Endodermal cell (in vitro differentiated cells): ENCODE measurements at regions not wholly inside any gene's neighbourhood (a gene's known extent, or its start where the extent isn't known, plus 50 kb on each side); places are given as distances from the start of the nearest gene placed in this dataset.

ENCODE experiments used
- DNase-seq: peaks from one replicate; pipeline ENCODE4 v3.0.0-alpha.2; 2017
- H3K27ac ChIP-seq: 2 replicates; pipeline ENCODE4 v1.5.1; 2013; ENCODE audit warnings: mild to moderate bottlenecking, low read depth, low read length, moderate library complexity
- H3K27me3 ChIP-seq: 2 replicates; pipeline ENCODE4 v1.6.1; 2013; ENCODE audit warnings: mild to moderate bottlenecking, low read length, moderate library complexity; ENCODE audit not compliant: insufficient read depth, control insufficient read depth, poor library complexity, severe bottlenecking
- H3K36me3 ChIP-seq: 2 replicates; pipeline ENCODE4 v1.7.0; 2013; ENCODE audit warnings: mild to moderate bottlenecking, low read length, moderate library complexity; ENCODE audit not compliant: control insufficient read depth, insufficient read depth
- H3K4me1 ChIP-seq: one replicate; pipeline ENCODE4 v1.7.0; 2013; ENCODE audit warnings: low read length; ENCODE audit not compliant: control insufficient read depth, insufficient read depth
- H3K4me3 ChIP-seq: 2 replicates; pipeline ENCODE4 v1.5.1; 2013; ENCODE audit warnings: mild to moderate bottlenecking, low read length, moderate library complexity
- H3K9ac ChIP-seq: 2 replicates; pipeline ENCODE4 v1.6.1; 2013; ENCODE audit warnings: mild to moderate bottlenecking, low read length, moderate library complexity; ENCODE audit not compliant: poor library complexity, severe bottlenecking; ENCODE audit errors: extremely low read depth
- H3K9me3 ChIP-seq: 2 replicates; pipeline ENCODE4 v1.6.1; 2013; ENCODE audit warnings: mild to moderate bottlenecking, low read length, moderate library complexity; ENCODE audit not compliant: control insufficient read depth
- H3K27ac Mint-ChIP-seq: 2 replicates; pipeline ENCODE4 v1.8.0; 2020; ENCODE audit warnings: mixed read lengths
- H3K27me3 Mint-ChIP-seq: 2 replicates; pipeline ENCODE4 v1.8.0; 2021; ENCODE audit warnings: mild to moderate bottlenecking, mixed read lengths; ENCODE audit not compliant: insufficient read depth
- H3K36me3 Mint-ChIP-seq: 2 replicates; pipeline ENCODE4 v1.8.0; 2020; ENCODE audit warnings: low read depth, mixed read lengths
- H3K4me1 Mint-ChIP-seq: 2 replicates; pipeline ENCODE4 v1.8.0; 2020; ENCODE audit warnings: mixed read lengths
- H3K4me3 Mint-ChIP-seq: 2 replicates; pipeline ENCODE4 v1.8.0; 2020; ENCODE audit warnings: mild to moderate bottlenecking, moderate library complexity, mixed read lengths
- H3K9me3 Mint-ChIP-seq: 2 replicates; pipeline ENCODE4 v1.8.0; 2020; ENCODE audit warnings: mild to moderate bottlenecking, mixed read lengths
- WGBS, 2 experiments: methylation state at CpG; one replicate each; pipeline versions ENCODE4 v1.1.5 to v1.1.7; 2013; ENCODE audit warnings: missing lambda C conversion rate in 2 of 2, mixed read lengths in 1 of 2; ENCODE audit not compliant: insufficient coverage in 1 of 2, insufficient read length in 1 of 2; 5-methylcytosine and 5-hydroxymethylcytosine counted together
- TF ChIP-seq, protein P1 (sequence below): fragments of 200-600 bp; sonication (generic); conservative IDR thresholded peaks from 2 replicates; pipeline ENCODE4 v1.5.0; 2021; ENCODE audit warnings: antibody characterized with exemption, mild to moderate bottlenecking

- TF ChIP-seq, protein P1, sequence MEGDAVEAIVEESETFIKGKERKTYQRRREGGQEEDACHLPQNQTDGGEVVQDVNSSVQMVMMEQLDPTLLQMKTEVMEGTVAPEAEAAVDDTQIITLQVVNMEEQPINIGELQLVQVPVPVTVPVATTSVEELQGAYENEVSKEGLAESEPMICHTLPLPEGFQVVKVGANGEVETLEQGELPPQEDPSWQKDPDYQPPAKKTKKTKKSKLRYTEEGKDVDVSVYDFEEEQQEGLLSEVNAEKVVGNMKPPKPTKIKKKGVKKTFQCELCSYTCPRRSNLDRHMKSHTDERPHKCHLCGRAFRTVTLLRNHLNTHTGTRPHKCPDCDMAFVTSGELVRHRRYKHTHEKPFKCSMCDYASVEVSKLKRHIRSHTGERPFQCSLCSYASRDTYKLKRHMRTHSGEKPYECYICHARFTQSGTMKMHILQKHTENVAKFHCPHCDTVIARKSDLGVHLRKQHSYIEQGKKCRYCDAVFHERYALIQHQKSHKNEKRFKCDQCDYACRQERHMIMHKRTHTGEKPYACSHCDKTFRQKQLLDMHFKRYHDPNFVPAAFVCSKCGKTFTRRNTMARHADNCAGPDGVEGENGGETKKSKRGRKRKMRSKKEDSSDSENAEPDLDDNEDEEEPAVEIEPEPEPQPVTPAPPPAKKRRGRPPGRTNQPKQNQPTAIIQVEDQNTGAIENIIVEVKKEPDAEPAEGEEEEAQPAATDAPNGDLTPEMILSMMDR: no peak
- H3K27ac ChIP-seq: no peak overlapping the region
- no peaks in the 10 kb centered on the region for H3K9me3 ChIP-seq
- no peak overlapping the region for H3K27ac Mint-ChIP-seq
- no peaks in the 10 kb centered on the region for H3K4me1 ChIP-seq
- H3K4me3 Mint-ChIP-seq: no peak overlapping the region
- no peaks in the 10 kb centered on the region for H3K27me3 ChIP-seq
- no peaks in the 10 kb centered on the region for H3K4me1 Mint-ChIP-seq
- no peaks in the 10 kb centered on the region for H3K36me3 Mint-ChIP-seq
- WGBS, 2 experiments: 100% methylated on average over 1 to 3 of the region's 3 CpGs
- no peak for DNase-seq
- no peak overlapping the region for H3K4me3 ChIP-seq
- no peaks in the 10 kb centered on the region for H3K27me3 Mint-ChIP-seq
- no peak overlapping the region for H3K9ac ChIP-seq
- no peaks in the 10 kb centered on the region for H3K36me3 ChIP-seq
- H3K9me3 Mint-ChIP-seq: no peaks in the 10 kb centered on the region
Measured at GRCh38 chr13:61850794-61851193, 435.1 kb upstream of the PCDH20 start.

DNA sequence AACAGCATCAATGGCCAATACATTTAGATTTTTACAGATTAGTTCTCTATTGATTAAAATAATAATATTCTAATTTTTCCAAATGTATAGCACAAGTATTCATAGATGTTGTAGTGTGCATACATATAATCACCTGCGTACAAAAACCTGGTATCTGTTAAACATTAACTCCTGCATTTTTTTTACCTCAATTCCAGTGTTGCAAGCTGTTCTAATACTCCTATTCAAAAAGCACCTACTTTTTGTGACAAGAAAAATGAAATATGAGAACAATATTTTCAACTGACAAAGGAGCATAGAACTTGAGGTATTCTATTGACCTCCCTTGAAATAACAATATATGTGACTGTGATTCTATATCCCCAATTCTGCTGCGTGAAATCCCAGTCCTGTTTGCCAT is 422.9 kb upstream of the PCDH20 start:
- H3K9me3 Mint-ChIP-seq: no peaks in the 10 kb centered on the region
- DNase-seq: no peak

DNA sequence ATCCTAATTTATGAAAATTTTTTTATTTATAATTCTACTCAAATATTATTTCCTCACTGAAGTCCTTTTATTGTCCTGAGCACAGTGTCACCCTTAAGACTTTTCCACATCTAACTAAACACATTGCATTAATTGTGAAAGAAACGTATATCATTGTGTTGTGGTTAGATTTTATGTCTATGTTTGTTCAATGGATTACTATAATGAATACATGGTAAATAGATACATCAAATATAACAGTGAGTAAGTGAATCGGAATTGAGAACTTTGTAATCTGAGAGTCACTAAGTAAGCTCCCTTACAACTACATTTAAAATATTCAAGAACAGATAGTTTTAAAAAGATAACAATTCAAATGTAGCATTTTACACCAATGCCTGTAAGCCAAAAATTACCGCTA is 417.6 kb upstream of the PCDH20 start:
- Mint-ChIP-seq H3K27me3 (no peaks in the 10 kb centered on the region), H3K4me1 (no peaks in the 10 kb centered on the region), H3K9me3 (no peaks in the 10 kb centered on the region), H3K4me3 (no peak overlapping the region), H3K27ac (no peak overlapping the region), H3K36me3 (no peaks in the 10 kb centered on the region)
- Histone ChIP-seq H3K36me3 (no peaks in the 10 kb centered on the region), H3K9me3 (no peaks in the 10 kb centered on the region), H3K9ac (no peak overlapping the region), H3K4me3 (no peak overlapping the region), H3K4me1 (no peaks in the 10 kb centered on the region), H3K27ac (no peak overlapping the region), H3K27me3 (no peaks in the 10 kb centered on the region)
- TF ChIP-seq, protein P1: no peak
- 90 to 100% methylated on average over 1 of the region's 3 CpGs for WGBS, 2 experiments
- DNase-seq: no peak

More for the DNA sequence above, 422.9 kb upstream of the PCDH20 start:
- Histone ChIP-seq H3K9me3 (no peaks in the 10 kb centered on the region), H3K27ac (no peak overlapping the region), H3K27me3 (no peaks in the 10 kb centered on the region), H3K36me3 (no peaks in the 10 kb centered on the region), H3K4me1 (no peaks in the 10 kb centered on the region), H3K4me3 (no peak overlapping the region), H3K9ac (no peak overlapping the region)
- WGBS, 2 experiments: 80 to 91% methylated on average over 1 to 2 of the region's 2 CpGs
- Mint-ChIP-seq H3K36me3 (no peaks in the 10 kb centered on the region), H3K27me3 (no peaks in the 10 kb centered on the region), H3K4me1 (no peaks in the 10 kb centered on the region), H3K27ac (no peak overlapping the region), H3K4me3 (no peak overlapping the region)
- TF ChIP-seq, protein P1: no peak
